NCI-H510A treated with DMSO at 0.1 percent for 48 hours (cell line): ENCODE measurements at regions not wholly inside any gene's neighbourhood (a gene's known extent, or its start where the extent isn't known, plus 50 kb on each side); places are given as distances from the start of the nearest gene placed in this dataset.

Experiments
- DNase-seq: peaks from one replicate; lab custom pipeline; 2025; lab: John Stamatoyannopoulos, UW

DNA sequence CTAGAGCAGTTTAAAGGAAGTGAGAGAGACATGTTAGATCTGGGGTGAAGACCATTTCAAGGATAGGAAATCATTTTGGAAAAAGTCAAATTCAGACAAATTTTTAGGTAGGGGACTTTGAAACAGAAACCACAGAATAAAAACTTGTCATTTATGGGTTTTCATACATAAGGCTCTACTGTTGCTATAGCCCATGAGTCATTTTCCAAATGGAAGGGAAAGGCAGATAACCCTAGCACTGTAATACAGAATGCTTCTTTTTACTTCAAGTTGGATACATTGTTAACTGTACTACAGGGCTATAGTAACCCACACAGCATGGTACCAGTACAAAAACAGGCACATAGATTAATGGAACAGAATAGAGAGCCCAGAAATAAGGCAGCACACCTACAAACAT lies 455.4 kb downstream of the EBF1 start:
- no peak for DNase-seq

- no peak for DNase-seq
Observed at GRCh38 chr5:158643840-158644239, 455.9 kb downstream of the EBF1 start.

DNA sequence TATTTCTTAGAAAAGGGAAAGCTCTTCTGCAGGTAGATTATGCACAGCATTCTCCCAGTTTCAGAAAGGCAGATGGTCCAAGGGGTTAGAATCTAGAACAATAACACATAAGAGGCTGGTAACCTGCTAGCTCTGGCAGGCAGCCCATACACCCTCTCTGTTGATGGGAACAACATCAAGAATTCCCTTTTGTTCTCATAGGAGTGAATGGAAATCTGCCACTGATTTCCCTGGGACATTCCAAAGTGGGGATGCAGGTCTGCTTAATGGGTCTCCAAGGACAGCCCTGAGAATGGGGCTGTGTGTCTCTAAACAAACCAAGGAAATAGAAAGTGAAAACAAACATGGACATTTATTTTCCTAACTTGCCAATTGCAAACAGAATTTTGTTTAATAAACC lies 456.8 kb downstream of the EBF1 start:
- no peak for DNase-seq

GRCh38 chr5:158641016-158641415 lies 458.7 kb downstream of the EBF1 start:
- DNase-seq: no peak

DNA sequence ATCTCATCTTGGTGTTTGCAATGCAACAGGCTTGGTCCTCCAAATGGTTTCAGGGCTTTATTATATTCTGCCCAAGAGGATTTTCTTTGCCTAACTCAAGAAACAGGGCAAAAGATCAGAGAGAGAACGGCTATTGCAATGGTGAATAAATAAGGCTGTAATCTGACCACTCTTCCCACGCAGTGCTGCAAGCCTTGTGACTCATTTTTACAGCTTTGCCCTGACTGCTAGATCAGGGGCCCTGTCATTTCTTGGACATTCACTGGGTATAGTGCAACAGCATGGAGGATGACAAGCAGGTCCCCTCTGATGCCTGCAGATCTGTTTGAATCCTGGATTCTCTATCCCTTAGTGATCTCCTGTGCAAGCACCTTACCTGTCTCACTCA lies 459.1 kb downstream of the EBF1 start:
- DNase-seq: no peak

GRCh38 chr5:158639881-158640592 lies 459.7 kb downstream of the EBF1 start:
- DNase-seq: no peak

DNA sequence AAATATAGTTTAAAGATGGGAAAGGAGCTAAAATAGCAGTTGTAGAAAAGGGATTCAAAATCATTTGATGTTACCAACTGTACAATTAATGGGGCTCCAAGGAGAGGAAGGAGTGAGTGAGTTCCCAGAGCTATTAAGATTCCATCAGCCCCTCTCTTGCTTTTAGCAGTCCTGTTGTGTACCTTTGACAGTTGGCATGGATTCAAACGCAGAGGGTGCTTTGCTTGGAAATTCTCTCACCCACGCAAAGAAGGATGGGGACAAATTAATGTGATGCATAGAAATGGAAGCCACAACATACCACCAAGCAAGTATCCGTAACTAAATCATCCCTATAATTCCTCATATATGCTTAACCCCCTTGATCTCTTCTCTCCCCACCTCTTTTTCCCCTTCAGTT lies 461.3 kb downstream of the EBF1 start:
- DNase-seq: no peak

DNA sequence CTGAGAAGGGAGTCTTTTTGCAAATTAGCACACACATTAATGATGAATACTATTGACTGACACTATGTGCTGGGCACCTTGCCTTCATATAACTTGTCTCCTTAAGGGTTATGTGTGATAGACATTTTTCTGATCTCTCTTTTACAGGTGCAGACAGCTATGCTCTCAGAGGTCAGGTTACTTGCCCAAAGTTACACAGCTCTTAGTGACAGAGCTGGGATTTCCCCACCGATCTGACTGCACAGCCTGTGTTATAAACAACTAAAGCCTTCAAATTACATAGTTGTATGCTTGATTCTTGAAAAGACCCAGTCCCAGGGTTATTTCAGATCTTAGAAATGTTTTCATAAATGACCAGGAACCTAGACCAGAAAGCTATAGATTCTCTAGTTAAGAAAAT lies 462.7 kb downstream of the EBF1 start:
- no peak for DNase-seq

GRCh38 chr5:158635565-158635964 lies 464.2 kb downstream of the EBF1 start:
- DNase-seq: no peak

DNA sequence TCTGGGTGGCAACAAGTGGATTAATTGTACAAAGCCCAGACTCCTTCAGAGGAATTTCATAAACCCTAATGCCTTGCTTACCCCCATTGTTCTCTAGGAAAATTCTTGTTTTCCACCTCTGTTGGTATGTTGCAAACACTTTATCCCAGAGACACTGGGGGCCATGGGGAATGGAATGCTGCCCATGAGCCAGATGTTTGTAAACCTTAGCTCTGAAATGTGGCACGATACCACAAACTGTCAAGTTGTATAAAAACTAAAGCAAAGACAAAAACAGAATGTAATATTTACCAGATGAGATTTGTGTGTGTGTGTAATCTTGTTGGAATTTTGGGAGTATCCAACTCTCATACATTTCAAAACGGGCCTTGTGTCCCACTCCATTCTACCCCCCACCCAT lies 465.0 kb downstream of the EBF1 start:
- no peak for DNase-seq

GRCh38 chr5:158629591-158630312 lies 470.0 kb downstream of the EBF1 start:
- DNase-seq: no peak

DNA sequence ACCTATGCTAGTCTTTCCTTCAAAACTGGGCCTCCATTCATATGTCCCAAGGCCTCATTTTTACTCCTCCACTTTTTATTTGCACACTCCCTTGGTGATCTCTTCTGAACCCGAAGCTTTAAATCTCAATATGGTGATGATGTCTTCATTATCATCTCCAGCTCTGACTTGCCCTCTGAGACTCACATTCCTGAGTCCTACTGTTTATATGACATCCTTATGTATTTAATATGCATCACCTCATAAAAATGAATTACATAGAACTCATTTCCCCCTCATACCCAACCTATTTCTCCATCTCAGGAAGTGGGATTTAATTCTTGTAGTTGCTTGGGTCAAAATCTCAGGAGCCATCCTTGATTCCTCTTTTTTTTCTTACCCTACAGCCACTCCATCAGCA lies 473.0 kb downstream of the EBF1 start:
- DNase-seq: no peak

DNA sequence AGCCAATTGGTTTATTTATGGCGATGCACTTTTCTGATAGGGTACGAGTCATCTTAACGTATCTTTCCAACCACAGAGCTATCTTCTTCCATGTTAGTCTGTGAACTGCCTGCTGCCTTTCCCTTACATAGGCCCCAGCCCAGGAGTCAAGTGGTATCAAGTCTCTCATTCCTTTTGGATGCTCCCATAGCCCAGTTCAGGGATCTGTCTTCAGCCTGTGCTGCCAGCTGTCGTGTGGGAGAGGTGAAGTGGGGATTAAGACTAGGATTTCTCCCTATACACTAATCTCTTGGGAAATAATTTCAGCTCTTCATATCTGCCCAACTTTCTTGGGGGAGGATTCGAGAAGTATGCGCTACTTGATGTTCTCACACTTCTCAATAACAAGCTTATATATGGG lies 475.7 kb downstream of the EBF1 start:
- no peak for DNase-seq

DNA sequence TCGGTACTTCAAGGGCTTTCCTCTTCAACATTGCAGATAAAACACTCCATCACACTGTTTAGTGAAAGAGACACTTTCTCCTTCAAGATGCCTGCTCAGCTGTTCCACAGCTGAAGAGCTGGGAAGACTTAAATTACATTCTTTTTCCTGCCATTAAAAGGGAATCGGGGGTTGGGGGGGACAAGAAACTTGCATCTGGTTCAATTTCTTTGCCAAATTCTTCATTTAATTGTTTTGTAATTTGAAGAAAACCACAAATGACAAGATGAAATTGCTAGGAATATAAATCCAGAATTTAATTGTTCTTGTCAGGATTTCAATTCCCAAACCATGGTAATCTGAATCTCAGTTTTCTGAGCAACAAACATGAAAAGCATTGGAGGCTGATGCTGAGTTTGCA lies 478.3 kb downstream of the EBF1 start:
- DNase-seq: no peak

GRCh38 chr5:158619083-158619788 lies 480.5 kb downstream of the EBF1 start:
- no peak for DNase-seq

DNA sequence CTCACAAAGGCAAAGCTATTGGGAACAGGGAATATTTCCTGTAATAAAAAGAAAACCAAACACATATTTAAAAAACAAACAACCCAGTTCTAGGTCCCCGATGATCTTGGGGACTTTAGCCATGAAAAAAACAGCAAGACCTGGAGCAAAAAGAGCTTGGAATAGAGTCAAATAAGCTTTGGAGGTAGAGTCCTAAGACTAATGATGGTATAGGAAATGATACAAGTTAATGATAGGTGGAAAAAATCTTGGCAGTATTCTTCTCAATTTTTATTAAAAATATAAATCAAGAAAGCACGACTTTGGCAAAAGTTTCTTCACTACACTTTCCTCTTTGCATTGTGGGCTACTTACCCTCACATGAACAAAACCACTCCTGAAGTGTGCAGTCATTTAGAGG lies 481.5 kb downstream of the EBF1 start:
- no peak for DNase-seq

DNA sequence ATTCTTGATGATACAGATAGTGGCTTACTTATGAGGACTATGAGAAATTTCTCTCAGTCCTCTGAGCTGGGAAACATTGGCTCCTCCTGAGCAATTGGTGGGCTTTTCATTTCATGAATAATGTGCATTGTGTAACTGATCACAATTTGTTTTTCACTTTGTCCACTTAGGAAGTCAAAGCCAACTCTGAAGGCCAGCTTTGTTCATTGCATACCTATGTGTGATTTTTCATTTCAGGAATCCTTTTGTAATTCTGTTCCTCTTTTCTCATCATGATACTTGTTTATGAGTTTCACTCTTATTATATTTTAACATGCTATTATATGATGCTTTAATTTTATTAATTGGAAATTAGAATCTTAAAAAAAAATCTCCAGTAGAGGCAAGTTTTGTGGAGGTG lies 483.0 kb downstream of the EBF1 start:
- DNase-seq: no peak

GRCh38 chr5:158614951-158615350 lies 484.8 kb downstream of the EBF1 start:
- no peak for DNase-seq

DNA sequence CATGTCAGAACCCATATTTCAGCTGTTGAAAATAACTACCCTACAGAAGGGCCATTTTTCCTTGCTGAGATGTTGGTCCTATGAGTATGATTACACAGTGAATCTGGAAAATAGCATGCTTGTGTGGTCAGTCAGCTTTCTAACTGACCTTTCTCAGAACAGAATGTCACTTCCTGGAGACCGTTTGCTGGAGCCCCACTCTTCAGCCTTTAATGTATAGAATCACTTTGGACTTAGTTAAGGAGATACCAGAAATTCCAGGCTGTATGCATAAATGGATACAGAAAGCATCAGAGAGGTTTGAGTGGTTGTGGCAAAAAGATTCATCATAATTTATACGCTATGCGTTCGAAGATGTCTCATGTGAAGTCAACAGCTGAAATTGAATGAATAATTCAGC lies 488.1 kb downstream of the EBF1 start:
- DNase-seq: no peak

DNA sequence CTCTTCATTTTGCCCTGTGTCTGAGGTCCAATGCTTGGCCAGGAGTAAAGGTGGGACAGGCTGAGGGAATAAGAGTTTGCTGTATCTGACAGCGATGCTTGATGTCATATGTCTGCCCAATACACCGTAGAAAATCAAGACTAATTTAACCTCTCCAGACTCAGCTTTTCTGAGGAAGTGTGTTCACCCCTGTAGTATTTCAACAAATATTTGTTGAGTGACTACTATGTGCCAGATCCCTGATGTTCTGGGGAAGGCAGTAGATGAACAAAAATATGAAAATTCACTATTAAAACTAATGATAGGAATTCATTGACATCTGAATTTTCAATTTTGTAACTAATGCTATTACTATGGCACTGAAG lies 489.7 kb downstream of the EBF1 start:
- no peak for DNase-seq

GRCh38 chr5:158609333-158610050 lies 490.2 kb downstream of the EBF1 start:
- no peak for DNase-seq

- no peak for DNase-seq
Observed at GRCh38 chr5:158607088-158607487, 492.6 kb downstream of the EBF1 start.

DNA sequence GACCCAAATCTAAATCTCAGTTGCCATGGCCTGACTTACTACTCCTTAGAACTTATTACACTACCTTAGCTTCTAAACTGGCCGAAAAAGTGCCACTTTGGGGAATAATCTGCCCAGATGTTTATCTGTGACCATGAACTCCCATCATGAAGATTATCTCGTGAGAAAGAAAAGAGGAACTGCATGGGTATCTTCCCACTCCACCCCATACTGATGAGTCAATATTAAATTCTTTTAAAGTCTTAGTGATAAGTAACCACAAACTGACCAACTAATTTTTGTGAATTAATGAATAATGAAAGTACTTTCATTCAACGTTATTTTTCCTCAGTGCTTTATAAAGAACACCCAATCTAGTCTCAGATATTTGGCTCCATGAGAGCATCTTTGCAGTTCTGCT lies 493.5 kb downstream of the EBF1 start:
- no peak for DNase-seq
